Breast epithelium (tissue), 3 donors: ENCODE measurements at regions not wholly inside any gene's neighbourhood (a gene's known extent, or its start where the extent isn't known, plus 50 kb on each side); places are given as distances from the start of the nearest gene placed in this dataset.

Experiments
- CTCF ChIP-seq, 3 donors: fragments of 450-650 bp; IDR thresholded peaks; one replicate each; pipeline ENCODE4 v1.5.1; 2016 to 2017; ENCODE audit warnings: antibody characterized with exemption in 3 of 3, mild to moderate bottlenecking in 3 of 3, moderate library complexity in 3 of 3
- POLR2A ChIP-seq: fragments of 450-650 bp; IDR thresholded peaks from one replicate; pipeline ENCODE4 v1.6.1; 2016; ENCODE audit warnings: antibody characterized with exemption, mild to moderate bottlenecking, moderate library complexity
- POLR2AphosphoS5 ChIP-seq, 3 donors: sonication (generic); formaldehyde crosslinking; IDR thresholded peaks; one replicate each; pipeline ENCODE4 v1.6.1; 2017; ENCODE audit warnings: antibody characterized with exemption in 3 of 3

GRCh38 chr4:1584498-1584897 is 99.6 kb downstream of the FAM53A start:
- TF ChIP-seq CTCF (IDR thresholded peaks at IDR 0.05) (no peak), POLR2A (no peak), POLR2AphosphoS5 (IDR thresholded peaks at IDR 0.05) (no peak)
